Prostate gland (tissue), 2 donors: ENCODE measurements at regions not wholly inside any gene's neighbourhood (a gene's known extent, or its start where the extent isn't known, plus 50 kb on each side); places are given as distances from the start of the nearest gene placed in this dataset.

Experiments used
- POLR2A ChIP-seq: fragments of 450-650 bp; IDR thresholded peaks from one replicate; pipeline ENCODE4 v1.6.1; 2016; ENCODE audit warnings: antibody characterized with exemption, mild to moderate bottlenecking
- POLR2AphosphoS5 ChIP-seq: sonication (generic); formaldehyde crosslinking; IDR thresholded peaks from one replicate; pipeline ENCODE4 v1.6.1; 2017; ENCODE audit warnings: antibody characterized with exemption
- TF ChIP-seq, protein P1 (sequence below), 4 experiments: fragments of 200-600 bp in 2 of 4; fragments of 450-650 bp in 2 of 4; sonication (generic) in 2 of 4; IDR thresholded peaks; 1 replicate in 3 of 4; 2 replicates in 1 of 4; pipeline ENCODE4 v1.5.1; 2016 to 2019; ENCODE audit warnings: antibody characterized with exemption in 4 of 4, mild to moderate bottlenecking in 2 of 4, moderate library complexity in 2 of 4

DNA sequence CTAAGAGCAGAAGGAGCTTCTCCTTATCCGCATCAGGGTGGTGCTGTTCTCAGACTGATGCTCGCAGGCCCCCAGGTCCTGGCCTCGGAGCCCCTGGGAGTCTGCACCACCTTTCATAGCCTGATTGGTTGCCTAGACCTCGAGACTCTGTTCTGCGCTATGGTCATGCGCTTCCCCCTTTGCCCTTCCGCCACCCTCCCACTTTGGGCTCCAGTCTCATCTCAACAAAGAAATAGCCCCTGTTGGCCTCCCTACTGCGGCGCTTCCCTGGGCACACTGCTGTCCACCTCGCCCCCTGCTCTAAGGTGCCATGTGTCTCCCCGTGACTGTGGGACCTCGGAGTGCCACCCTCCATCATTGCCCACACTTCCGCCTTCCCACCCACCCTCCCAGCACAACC, 102.9 kb upstream of the TWIST2 start:
- TF ChIP-seq, protein P1, sequence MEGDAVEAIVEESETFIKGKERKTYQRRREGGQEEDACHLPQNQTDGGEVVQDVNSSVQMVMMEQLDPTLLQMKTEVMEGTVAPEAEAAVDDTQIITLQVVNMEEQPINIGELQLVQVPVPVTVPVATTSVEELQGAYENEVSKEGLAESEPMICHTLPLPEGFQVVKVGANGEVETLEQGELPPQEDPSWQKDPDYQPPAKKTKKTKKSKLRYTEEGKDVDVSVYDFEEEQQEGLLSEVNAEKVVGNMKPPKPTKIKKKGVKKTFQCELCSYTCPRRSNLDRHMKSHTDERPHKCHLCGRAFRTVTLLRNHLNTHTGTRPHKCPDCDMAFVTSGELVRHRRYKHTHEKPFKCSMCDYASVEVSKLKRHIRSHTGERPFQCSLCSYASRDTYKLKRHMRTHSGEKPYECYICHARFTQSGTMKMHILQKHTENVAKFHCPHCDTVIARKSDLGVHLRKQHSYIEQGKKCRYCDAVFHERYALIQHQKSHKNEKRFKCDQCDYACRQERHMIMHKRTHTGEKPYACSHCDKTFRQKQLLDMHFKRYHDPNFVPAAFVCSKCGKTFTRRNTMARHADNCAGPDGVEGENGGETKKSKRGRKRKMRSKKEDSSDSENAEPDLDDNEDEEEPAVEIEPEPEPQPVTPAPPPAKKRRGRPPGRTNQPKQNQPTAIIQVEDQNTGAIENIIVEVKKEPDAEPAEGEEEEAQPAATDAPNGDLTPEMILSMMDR (IDR thresholded peaks at IDR 0.05), result no peak
- no peak for TF ChIP-seq POLR2A
- TF ChIP-seq POLR2AphosphoS5, result no peak
